ENCODE measurements at regions not wholly inside any gene's neighbourhood (a gene's known extent, or its start where the extent isn't known, plus 50 kb on each side); places are given as distances from the start of the nearest gene placed in this dataset.

DNA sequence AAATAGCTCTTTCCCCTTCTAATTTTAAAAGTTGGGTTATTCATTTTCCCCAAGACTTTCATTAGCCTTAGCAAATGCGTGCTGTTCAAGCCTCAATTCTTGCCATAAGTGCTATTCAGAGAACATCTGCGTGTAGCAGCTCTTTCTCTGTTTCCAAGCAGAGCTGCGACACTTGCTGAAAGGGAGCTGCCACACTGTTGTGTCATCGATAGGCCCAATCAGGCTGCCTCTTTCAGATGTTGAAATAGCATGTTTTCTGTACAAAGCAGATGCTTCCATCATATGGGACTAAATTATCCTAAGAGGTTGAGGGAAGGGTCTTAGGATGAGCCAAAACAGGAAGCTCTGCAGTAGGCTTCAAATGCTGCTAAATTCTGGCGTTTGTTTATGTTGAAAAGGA lies 220.9 kb upstream of the CDC14C start:
- no peak for DNase-seq

DNA sequence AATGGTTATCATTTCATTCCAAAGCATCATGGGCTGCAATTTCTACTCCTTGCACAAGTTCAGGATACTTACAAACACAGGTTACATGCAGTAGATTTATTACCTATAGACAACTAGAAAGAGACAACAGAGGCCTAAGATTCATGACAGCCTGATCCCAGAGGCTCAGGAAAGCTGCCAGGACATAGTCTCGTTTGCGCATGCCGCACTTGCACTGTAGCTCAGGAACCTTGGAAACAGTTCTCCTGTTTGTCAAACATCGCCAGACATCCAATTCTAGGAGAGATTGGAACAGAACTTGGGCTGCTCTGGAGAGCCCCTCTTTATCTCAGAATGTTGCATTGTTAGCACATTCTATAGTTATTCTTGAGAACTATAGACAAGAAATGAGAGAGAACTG lies 216.2 kb upstream of the CDC14C start:
- no peak for DNase-seq

DNA sequence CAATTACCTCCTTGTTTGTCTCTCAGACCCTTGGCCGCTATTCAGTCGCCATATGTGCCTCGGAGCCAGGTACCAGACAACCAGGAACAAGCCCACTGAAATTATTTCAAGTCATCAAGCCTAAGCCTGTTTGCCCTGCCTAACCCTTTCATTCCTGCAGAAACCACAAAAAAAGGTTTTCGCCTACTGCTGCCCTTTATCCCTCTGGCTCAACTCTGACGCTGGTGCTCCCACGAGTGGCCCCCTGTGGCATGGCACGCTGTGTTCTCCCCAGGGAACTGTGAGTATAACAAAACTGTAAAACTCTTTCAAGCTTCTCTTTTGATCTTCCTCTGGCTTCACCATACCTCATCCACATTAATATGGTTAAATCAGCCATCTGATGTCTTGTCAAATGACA lies 215.7 kb upstream of the CDC14C start:
- no peak for DNase-seq

DNA sequence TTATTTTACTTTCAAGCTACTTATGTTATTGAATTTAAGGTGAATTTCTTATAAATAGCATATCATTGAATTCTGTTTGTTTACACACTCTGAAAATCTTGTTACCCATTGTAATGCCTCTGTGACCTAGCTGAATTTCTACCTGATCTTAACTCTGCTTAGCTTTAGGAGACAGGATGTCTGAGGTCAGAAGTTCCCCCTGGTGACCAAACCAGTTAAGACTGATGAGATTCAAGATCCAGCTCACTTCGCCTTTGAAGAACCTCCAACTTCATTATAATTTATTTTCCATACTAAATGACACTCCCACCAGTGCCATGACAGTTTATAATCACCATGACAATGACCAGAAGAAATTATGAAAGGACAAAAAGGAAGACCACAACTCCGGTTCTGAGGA lies 213.4 kb upstream of the CDC14C start:
- DNase-seq = no peak

DNA sequence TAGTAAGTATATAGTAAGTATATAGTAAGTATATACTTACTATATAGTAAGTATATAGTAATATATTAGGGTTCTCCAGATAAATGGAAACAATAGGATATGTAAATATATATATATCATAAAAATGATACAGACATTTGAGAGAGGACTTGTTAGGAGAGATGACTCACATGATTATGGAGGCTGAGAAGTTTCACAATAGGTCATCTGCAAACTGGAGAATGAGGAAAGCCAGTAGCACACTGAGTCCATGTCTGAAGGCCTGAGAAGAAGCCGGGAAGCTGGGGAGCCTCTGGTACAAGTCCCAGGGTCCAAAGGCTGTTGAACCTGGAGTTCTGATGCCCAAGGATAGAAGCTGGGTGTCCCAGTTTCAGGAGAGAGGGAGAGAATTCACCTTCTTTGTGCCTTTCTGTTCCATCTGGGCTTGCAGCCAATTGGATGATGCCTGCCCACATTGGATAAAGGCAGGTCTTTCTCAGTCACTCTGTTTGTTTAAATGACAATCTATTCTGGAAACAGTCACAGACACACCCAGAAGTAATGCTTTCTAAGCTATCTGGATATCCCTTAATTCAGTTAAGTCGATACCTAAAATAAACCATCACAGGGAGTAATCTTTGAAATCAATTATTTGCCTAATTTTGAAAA lies 205.5 kb upstream of the CDC14C start:
- no peak for DNase-seq

DNA sequence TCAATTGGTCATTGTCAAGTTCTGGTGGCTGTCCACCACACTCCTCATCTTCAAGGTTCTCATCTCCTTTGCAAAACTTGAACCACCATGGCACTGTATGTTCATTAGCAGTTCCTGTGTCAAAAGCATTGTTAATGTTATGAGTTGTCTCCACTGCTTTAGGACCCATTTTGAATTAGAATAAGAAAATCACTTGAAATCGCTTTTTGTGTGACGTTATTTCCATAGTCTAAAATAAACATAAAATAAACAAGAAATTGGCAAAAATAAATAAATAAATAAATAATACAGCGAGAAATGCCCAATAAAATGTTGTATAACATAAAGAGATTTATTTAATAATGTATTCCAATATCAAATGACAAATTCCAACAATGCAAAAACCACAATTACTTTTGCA lies 195.5 kb upstream of the CDC14C start:
- no peak for DNase-seq

DNA sequence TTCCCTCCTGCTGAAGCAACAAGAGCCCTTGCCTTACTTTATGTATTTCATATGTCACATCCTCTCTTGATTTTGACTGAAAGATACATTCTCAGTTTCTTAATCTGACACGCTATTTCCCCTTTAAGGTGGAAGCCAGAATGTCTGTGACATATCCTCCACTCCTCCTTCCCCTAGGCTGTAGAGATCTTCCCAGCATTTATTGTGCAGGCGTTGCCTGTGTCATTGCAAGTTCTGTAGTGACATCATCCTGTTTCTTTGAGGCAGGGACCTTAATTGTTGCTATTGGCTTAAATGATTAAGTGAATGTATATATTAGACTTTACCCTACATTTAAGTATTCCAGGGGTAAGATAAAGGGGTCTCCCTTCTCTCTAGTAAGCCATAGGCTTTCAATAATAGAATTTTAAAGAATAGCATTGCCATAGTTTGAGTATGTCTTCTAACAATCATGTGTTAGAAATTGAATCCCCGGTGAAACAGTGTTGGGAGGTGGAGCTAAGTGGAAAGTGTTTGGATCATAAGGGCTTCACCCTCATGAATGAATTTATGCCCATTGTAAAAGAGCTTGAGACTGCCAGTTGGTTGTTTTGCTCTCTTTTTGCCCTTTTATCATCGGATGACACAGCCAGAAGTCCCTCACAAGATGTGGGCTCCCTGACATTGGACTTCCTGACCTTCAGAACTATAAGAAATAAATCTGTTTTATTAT lies 189.5 kb upstream of the CDC14C start:
- DNase-seq = no peak

DNA sequence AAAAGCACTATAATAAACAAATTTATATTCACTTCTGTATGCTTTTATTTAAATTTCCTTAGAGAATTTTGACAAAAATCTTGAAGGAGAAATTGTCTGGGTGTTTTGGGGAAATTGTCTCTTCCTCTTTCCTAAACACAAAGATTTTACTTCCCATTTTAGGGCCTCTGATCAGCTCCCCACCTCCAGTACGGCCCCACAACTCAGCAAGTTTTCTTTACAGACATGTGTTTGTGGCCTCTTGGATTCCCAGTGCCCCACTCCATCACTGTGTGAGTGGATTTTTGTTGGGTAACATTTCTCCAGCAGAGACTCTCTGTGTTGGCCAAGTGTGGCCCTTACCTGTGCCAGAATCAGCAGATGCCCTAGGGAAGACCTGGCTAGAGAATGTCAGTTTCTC lies 182.8 kb upstream of the CDC14C start:
- no peak for DNase-seq

DNA sequence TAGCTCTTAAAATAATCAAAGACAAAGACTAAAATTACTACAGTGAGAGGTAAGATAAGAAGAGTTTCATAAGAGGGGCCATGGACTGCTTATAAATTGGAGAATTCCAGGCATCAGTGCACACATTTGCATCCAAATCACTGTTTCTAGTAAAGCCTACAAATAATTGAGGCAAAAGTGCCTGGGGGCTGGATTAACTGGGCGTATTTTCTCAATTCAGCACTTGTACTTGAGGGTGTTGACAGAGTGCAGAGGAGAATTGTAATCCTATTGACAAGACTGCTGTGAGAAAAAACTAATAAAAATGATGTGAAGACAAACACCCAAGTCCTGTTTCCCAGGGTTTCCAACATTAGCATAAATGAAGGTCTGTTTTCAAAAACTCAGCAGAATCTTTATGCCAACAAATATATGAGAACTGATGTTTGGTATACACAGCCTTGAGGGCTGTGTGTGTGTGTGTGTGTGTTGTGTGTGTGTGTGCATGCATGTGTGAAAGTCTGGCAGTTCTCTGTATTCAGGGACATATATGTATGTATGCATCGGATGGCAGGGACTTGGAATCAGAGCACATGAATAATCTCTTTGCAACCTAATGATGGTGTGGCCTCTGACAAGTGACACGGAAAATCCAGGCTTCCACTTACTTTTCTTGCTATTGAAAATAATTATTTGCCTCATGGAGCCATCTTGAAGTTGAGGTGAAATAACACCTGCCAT lies 182.1 kb upstream of the CDC14C start:
- no peak for DNase-seq

DNA sequence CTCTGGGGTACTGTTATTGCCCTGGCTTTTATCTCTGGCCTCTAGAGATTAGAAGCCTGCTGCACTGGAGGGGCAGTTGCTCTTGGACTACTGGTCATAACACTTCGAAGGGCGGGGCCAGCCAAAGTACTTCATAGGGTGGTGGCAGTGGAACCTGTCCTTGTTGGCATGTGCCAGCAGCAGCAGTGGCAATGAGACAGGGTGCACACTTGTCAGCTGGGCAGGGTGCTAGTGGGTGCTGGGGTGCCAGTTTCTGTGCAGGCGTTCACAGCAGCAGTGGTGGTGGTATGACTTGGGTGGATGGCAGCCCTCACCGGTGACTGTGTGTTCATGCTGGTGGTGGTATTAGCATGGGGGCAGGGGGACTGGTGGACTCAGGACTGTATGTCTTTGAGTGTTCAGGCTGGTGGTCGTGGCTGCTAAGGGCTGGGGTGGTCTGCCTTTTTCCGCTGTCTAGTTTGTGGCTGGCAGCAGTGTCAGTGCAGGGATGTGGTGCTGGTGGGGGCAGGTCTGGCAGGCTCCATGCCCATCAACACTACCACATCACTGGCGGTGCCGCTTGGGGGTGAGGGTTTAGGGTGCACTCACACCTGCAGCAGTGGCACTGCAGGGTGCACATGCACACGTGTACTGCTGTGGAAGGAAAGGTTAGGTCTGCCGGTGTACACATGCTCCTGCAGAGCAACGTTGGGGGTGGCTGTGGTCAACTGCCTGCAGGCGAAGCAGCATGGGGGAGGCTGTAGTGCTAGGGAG lies 176.1 kb upstream of the CDC14C start:
- DNase-seq = no peak

DNA sequence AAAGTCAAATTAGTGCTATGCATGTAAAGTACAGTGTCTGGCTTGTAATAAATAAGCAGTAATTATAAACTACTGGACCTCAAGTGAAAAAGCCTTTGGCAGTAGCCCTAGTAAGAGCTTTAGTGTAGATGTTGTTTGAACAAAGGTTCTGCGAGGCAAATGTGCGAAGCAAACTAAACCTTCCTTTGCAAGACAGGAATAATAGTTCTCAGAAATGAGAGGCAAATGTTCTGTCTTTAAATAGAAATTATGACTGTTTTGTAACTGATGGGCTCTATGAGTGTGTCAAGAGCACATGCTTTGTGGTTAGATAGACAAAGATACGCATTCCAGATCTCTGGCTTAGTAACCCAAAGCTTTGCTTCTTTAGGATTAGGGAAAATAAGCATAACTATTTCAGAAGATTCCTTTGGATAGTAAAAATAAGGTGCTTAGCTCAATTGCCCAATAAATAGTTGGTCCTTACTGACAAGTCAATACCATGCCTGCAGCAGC lies 169.2 kb upstream of the CDC14C start:
- DNase-seq = no peak

DNA sequence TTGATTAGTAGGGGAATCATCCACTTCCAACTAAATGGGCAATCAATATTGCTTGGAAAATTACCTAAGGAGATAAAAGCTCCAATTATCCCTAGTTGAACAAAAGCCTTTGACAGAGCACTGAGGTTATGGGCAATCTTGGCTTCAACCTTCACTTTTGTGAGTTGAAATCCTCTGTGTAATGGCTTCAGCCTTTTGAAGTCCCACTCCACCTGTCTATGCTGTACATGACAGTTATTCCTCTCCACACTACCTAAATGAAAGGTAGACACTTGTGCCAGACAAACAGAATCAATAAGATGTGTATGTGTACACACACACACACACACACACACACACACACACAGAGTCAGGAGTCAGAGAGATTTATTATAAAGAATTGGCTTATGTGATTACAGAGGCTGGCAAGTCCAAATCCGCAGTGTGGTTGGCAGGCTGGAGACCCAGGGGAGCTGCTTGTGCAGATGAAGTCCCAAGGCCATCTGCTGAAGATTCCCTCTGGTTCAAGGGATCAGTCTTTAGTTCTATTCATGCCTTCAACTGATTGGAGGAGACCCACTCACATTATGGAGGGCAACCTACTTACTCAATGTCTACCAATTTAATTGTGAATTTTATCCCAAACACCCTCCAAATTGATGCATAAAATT lies 164.8 kb upstream of the CDC14C start:
- no peak for DNase-seq

DNA sequence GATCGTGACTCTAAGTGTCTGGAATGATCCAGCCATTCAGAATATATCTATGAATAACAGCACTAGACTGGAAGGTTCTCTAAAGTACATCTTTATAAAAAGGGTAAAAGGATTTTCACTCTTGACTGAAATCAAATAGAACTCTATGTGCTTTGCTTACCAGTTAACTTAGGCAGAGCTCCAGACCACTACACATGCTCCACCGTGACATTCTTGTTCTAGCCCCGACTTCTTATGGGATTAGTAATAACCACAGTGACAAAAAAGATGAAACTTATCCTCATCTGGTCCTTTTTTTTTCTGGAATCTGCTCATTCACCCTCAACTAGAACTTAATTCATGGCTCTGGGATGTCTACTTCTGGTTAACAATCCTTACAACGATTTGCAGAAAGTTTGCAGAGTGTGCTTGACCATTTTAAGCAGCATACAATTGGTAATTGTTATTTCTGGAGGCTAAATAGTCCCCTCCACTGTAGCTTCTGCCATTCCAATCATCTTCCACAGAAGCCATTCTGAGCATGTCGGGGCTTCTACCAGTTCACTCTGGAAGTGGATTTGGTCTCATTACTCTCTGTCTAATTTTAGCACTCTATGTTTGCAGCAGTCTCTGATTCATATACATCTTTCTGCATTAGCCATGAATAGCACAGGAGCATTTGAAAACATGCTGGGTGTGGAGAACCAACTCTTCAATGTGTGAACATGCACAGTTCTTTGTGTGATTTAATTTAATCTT lies 163.7 kb upstream of the CDC14C start:
- DNase-seq = no peak

DNA sequence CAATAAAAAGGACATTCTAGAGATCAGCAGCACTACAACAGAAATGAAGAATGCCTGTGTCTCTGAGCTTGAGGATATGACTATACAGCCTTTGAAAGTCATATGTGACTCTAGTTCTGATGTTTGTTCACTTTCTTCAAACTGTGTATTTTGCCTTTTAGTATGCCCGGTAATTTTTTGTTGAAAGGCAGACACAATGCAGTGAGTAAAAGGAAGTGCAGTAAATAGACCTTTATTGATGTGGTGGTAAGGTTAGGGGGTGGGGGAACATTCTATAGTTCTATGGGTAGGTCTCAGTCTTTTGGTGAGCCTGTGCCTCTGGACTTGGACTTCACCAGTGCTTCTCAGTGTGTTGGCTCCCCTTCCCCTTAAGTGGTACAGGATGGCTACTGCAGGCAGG lies 143.5 kb upstream of the CDC14C start:
- DNase-seq = no peak

DNA sequence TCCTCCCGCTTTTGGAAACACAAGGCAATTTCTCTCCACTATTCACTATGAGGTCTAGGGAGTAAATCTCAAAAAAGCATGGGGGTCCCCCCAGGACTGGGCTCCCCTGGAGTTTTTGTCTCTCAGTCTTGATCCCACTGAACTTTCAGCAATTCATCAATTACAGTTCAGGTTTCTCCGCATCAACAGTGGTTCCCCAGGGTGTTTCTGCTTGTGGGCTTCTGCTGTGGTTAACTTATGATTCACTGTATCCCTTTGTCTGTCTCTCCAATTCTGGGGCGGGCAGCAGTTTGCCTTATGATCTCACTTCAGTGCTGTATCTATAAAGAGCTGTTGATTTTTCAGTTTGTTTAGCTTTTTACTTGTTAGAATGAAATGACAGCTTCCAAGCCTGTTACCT lies 142.6 kb upstream of the CDC14C start:
- no peak for DNase-seq

DNA sequence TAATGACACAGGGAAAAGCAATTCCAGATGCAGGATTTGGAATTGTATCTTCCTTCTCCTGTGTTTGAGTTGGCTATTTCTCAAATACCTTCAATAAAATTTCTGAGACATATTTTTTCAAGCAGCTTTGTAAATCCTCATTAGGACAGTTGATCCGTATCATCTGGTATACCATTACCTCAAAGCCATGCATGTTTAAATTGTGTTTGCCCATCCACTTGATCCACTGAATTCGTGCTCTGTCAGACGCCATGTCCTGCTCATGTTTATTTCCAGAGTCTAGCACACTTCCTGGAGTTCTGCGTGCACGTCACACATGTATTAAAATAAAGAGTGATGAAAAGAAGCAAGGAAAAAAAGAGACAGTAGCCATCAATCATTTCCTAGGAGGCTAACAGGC lies 141.8 kb upstream of the CDC14C start:
- no peak for DNase-seq

DNA sequence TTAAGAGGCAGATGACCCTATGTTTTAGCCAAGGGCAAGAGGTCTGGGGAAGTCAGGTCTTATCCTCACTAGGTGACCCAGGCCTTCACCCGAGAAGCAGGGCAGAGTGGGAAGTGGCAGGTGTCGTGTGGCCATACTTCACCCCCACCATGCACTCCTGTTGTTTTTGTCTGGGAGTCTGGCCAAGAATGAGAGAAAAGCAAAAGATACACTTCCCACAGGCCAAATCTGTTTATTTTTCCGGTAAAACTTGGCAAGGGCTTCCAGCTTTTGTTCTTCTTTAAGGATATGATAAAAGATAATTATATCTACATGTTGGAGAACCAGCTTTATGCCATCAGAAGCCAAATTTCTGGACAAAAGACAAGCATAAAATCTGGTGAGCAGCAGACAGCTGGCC lies 137.4 kb upstream of the CDC14C start:
- DNase-seq = peak; percentile 2

DNA sequence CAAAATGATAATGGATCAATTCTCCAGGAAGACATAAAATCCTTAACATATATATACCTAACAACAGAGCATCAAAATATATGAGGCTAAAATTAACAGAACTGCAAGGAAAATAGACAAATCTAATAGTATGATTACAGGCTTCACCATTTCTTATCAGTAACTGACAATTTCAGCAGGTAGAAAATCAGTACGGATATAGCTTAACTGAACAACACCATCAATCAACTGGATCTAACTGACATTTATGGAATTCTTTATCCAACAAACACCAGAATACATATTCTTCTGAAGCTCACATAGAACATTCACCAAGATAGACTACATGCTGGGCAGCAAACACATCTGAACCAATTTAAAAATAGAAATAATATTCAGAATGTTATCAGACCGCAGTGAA lies 121.1 kb upstream of the CDC14C start:
- no peak for DNase-seq

DNA sequence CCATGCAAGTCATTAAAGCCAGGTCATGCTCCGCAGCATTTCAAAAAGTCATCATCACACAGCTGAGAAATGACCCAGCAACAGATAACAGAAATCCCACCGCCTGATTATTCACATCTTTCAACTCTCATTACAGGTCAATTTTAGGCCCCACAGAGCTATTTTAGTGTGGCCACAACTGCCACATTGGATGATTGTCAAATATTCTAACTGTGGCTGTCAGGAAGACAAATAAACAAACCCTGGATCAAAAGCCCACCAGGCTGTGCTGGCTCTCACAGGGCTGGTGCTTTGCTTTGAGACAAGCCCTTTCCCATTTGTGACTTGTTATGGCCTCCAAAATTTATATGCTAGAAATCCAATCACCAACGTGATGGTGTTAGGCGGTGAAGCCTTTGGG lies 117.6 kb upstream of the CDC14C start:
- no peak for DNase-seq

DNA sequence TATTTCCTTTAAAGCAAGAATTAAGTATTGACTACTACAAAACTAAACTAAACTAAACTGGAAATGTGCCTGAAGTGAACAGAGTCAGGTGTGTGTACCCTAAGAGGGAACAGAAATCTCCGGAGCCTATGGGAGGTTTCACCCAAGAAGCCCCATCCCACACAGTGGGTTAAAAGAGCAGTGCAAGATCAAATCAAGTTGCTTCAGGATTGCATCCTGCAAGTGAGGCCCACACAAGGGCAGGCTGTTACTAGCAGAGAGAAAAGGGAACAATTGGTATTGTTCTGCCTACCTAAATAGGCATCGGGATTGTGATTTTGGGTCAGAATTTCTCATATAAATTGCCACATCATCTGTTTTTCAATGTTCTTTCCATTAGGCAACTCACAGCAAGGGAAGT lies 113.3 kb upstream of the CDC14C start:
- no peak for DNase-seq

DNA sequence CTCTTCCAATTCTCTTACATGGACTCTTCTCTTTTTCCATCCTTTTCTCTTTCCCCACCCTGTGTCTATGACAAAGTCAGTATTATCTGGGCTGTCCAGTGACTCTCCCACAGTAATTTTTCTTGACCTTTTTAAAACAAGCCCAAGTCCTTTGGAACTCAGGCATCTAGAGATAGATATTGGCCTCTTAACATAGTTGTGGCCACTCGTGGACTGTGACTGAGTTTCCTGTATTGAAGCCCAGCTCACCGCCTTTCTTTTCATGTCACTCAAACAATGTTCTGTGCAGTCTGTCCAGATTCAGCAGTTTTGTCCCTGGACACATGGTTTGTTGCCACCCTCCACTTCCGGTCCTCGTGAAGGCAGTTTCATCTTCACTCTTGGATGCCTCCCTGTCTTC lies 110.9 kb upstream of the CDC14C start:
- no peak for DNase-seq

DNA sequence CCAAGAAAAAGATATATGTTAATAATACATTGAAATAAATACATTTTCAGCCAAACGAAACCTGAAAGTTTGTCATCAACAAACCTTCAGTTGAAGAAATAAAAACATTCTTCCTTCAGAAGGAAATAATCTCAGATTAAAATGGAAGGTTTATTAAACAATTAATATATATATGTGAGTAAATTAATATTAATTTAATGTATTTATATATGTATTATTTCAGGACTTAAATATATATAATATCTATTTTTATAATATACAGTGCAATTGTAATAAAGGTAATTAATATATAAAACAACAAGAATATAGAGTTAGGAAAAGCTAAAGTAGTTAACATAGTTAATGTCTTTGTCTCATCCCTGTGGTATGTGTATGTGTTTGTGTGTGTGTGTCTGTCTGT lies 102.2 kb upstream of the CDC14C start:
- no peak for DNase-seq

Measured in RPMI8226 (cell line).